ENCODE measurements at regions not wholly inside any gene's neighbourhood (a gene's known extent, or its start where the extent isn't known, plus 50 kb on each side); places are given as distances from the start of the nearest gene placed in this dataset.

DNA sequence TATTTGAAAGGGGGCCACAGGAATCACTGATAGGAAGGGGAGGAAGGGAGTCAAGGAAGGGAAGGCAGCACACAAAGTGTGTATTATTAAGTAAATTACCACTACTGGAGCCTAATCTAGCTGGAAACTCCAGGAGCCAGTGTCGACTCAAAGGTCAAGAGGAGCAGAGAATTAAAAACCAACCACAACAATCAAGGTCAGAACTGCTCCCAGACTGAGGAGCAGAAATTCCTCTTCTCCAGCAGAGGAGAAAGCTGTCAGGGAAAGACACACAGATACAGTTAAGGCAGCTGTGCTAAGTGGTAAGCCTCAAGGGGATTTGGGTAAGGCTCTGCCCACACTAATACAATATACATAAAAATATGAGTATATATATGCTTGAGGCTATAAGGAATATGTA, 87.5 kb upstream of the PTPN13 start:
- TF ChIP-seq, protein P1, sequence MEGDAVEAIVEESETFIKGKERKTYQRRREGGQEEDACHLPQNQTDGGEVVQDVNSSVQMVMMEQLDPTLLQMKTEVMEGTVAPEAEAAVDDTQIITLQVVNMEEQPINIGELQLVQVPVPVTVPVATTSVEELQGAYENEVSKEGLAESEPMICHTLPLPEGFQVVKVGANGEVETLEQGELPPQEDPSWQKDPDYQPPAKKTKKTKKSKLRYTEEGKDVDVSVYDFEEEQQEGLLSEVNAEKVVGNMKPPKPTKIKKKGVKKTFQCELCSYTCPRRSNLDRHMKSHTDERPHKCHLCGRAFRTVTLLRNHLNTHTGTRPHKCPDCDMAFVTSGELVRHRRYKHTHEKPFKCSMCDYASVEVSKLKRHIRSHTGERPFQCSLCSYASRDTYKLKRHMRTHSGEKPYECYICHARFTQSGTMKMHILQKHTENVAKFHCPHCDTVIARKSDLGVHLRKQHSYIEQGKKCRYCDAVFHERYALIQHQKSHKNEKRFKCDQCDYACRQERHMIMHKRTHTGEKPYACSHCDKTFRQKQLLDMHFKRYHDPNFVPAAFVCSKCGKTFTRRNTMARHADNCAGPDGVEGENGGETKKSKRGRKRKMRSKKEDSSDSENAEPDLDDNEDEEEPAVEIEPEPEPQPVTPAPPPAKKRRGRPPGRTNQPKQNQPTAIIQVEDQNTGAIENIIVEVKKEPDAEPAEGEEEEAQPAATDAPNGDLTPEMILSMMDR (optimal IDR thresholded peaks at IDR 0.05 in 1 of 3, IDR thresholded peaks at IDR 0.05 in 1 of 3, conservative IDR thresholded peaks at IDR 0.05 in 1 of 3; ENCODE audit: extremely low read depth in 1 of 3, insufficient read depth in 2 of 3, low read length in 3 of 3): no peak
- no peak for TF ChIP-seq EZH2 (IDR thresholded peaks at IDR 0.05; ENCODE audit: low read length)

All from keratinocyte (primary cell).